Ishikawa (cell line): ENCODE measurements at regions not wholly inside any gene's neighbourhood (a gene's known extent, or its start where the extent isn't known, plus 50 kb on each side); places are given as distances from the start of the nearest gene placed in this dataset.

Experiments
- CEBPB ChIP-seq: IDR thresholded peaks from 2 replicates; pipeline ENCODE4 v1.6.1; 2012
- CREB1 ChIP-seq: IDR thresholded peaks from 2 replicates; pipeline ENCODE4 v1.6.1; 2012; ENCODE audit warnings: low read depth
- EGR1 ChIP-seq: IDR thresholded peaks from 2 replicates; pipeline ENCODE4 v1.6.1; 2012
- EP300 ChIP-seq: IDR thresholded peaks from 2 replicates; pipeline ENCODE4 v1.6.1; 2012; ENCODE audit warnings: borderline replicate concordance
- FOXM1 ChIP-seq: IDR thresholded peaks from 2 replicates; pipeline ENCODE4 v1.6.1; 2012; ENCODE audit warnings: low read depth, borderline replicate concordance
- NFIC ChIP-seq: IDR thresholded peaks from 2 replicates; pipeline ENCODE4 v1.6.1; 2012
- RAD21 ChIP-seq: IDR thresholded peaks from 2 replicates; pipeline ENCODE4 v1.6.1; 2012; ENCODE audit warnings: low read depth
- TAF1 ChIP-seq: IDR thresholded peaks from 2 replicates; pipeline ENCODE4 v1.6.1; 2012; ENCODE audit warnings: low read depth, mild to moderate bottlenecking
- TCF12 ChIP-seq: IDR thresholded peaks from 2 replicates; pipeline ENCODE4 v1.6.1; 2012; ENCODE audit warnings: low read depth
- TEAD4 ChIP-seq: IDR thresholded peaks from 2 replicates; pipeline ENCODE4 v1.6.1; 2012
- YY1 ChIP-seq: IDR thresholded peaks from 2 replicates; pipeline ENCODE4 v1.6.1; 2012; ENCODE audit warnings: low read depth
- ZBTB7A ChIP-seq: IDR thresholded peaks from 2 replicates; pipeline ENCODE4 v1.6.1; 2012; ENCODE audit warnings: low read depth
- TF ChIP-seq, protein P1 (sequence below): IDR thresholded peaks from 2 replicates; pipeline ENCODE4 v1.6.1; 2012; ENCODE audit warnings: low read depth, mild to moderate bottlenecking
- TF ChIP-seq, protein P2 (sequence below): IDR thresholded peaks from 2 replicates; pipeline ENCODE4 v1.6.1; 2012
- TF ChIP-seq, protein P3 (sequence below): IDR thresholded peaks from 2 replicates; pipeline ENCODE4 v1.6.1; 2012

DNA sequence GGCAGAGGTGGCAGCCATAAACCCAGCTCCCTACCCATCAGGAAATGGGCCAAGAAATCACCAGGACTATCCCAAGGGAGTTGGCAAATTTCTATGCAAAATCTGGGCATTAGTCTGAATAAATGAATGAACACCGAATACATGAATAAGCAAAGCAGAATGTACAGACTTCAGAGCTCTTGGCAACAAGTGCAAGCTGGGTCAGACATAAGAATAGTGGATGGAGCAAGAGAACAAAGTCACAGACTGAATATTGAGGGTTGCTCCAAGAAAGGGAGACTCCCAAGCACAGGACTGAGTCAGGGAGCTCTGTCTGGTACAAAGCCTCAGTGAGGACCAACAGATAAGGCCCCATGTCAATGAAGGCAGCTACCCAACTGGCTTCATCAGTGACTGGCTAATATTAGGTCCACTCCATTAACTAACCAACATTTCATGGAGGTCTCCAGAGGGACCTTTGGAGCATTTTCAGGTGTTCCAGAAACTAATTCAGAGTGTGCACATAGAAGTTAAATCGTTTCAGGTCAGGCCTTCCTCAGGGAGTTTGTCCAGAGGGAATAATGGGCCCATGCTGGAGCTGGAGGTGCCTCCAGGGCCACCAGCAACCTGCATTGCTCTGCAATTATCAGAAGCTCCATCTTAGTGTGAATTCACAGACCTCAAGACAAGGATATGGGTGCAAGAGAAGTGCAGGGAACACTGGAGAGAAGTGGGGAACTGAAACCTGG is 191.5 kb upstream of the RALGAPA2 start:
- TF ChIP-seq, protein P1, sequence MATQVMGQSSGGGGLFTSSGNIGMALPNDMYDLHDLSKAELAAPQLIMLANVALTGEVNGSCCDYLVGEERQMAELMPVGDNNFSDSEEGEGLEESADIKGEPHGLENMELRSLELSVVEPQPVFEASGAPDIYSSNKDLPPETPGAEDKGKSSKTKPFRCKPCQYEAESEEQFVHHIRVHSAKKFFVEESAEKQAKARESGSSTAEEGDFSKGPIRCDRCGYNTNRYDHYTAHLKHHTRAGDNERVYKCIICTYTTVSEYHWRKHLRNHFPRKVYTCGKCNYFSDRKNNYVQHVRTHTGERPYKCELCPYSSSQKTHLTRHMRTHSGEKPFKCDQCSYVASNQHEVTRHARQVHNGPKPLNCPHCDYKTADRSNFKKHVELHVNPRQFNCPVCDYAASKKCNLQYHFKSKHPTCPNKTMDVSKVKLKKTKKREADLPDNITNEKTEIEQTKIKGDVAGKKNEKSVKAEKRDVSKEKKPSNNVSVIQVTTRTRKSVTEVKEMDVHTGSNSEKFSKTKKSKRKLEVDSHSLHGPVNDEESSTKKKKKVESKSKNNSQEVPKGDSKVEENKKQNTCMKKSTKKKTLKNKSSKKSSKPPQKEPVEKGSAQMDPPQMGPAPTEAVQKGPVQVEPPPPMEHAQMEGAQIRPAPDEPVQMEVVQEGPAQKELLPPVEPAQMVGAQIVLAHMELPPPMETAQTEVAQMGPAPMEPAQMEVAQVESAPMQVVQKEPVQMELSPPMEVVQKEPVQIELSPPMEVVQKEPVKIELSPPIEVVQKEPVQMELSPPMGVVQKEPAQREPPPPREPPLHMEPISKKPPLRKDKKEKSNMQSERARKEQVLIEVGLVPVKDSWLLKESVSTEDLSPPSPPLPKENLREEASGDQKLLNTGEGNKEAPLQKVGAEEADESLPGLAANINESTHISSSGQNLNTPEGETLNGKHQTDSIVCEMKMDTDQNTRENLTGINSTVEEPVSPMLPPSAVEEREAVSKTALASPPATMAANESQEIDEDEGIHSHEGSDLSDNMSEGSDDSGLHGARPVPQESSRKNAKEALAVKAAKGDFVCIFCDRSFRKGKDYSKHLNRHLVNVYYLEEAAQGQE: no peak
- TF ChIP-seq CEBPB (no peak), TAF1 (no peak), EGR1 (no peak), EP300 (no peak), ZBTB7A (no peak), FOXM1 (no peak), NFIC (no peak), CREB1 (no peak), TCF12 (no peak), YY1 (no peak)
- TF ChIP-seq, protein P2, sequence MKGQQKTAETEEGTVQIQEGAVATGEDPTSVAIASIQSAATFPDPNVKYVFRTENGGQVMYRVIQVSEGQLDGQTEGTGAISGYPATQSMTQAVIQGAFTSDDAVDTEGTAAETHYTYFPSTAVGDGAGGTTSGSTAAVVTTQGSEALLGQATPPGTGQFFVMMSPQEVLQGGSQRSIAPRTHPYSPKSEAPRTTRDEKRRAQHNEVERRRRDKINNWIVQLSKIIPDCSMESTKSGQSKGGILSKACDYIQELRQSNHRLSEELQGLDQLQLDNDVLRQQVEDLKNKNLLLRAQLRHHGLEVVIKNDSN: no peak

DNA sequence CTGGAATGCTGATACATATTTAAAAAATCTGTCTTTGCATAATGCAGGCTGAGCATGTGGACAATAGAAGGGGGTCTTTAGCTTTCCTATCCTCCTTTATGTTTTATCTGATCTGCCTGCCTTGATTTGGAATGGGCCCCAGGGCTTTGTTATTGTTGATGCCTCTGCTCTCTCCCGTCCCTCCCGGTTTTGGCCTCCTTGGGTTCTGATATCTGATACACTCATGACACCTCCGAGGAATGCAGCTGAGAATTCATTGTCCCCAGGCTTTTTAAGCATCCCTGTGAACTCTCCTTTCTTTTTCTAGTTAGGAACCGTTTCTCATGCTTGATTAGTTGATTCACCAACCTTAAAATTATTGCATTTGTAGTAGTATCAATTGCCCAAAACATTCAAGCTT is 185.5 kb upstream of the RALGAPA2 start:
- TF ChIP-seq TCF12: no peak
- no peak for TF ChIP-seq EP300
- TF ChIP-seq, protein P2: no peak
- TF ChIP-seq TEAD4: no peak

DNA sequence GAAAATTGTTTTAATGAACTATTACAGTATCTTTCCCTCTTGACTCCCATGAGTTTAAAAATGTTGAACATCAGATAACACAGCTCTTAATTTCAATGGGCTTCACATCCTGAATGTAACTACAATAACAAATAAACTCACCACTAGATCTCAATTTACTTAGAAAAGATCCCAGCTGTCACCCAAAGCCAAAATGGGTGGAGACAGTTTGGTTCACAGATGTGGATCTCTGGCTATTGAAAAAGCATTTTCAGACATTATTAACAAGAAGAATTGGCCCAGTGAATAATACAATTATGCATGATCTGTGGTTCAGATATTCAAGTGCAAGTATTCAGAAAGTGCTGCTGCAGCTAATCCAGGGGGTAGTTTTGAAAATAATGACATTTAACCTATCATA is 184.7 kb upstream of the RALGAPA2 start:
- no peak for TF ChIP-seq EP300
- TF ChIP-seq ZBTB7A: no peak
- TF ChIP-seq TEAD4: no peak

DNA sequence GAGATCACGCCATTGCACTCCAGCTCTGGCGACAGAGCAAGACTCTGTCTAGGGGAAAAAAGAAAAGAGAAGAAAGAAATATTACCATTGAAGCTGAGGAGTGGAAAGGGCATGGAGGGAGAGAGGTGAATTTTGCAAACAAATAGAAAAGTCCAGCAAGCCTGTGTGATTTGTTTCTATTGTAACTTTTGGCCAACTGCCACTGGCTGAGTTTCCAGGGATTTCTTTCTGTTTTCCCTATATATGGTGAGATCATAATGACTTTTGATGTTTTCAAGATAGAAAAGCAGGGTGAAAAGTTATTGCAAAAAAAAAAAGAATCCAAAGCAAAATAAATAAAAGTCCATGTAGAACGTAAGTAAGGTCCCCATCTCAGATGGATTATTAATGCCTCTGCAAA is 184.2 kb upstream of the RALGAPA2 start:
- TF ChIP-seq NFIC (no peak), CEBPB (no peak), FOXM1 (no peak), CREB1 (no peak), YY1 (no peak), ZBTB7A (no peak), TCF12 (no peak), EP300 (no peak), TAF1 (no peak), EGR1 (no peak), TEAD4 (no peak)
- TF ChIP-seq, protein P2: no peak
- TF ChIP-seq, protein P1: no peak
- TF ChIP-seq, protein P3, sequence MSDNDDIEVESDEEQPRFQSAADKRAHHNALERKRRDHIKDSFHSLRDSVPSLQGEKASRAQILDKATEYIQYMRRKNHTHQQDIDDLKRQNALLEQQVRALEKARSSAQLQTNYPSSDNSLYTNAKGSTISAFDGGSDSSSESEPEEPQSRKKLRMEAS: no peak

DNA sequence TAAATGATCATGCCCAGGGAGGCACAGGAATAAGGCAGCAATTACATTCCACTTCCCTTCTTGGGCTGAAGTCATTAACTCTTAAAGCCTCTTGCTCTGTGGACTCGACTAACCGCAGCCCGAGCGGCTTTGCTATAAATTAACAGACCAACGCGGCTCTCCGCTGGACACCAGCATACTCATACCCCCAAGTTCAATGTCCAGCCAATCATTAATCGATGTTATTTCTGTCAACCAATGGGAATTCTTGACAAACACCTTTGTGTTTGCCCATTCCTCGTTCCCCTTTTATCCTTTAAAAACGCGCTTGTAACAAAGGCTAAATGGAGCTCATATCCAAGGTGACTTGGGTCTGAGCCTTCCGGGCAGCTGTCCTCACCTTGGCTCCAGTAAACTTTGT is 183.1 kb upstream of the RALGAPA2 start:
- no peak for TF ChIP-seq NFIC
- TF ChIP-seq, protein P1: no peak
- no peak for TF ChIP-seq CREB1
- TF ChIP-seq FOXM1: no peak
- TF ChIP-seq EP300: no peak
- no peak for TF ChIP-seq ZBTB7A
- TF ChIP-seq, protein P3: no peak
- TF ChIP-seq, protein P2: no peak
- TF ChIP-seq EGR1: no peak
- TF ChIP-seq CEBPB: no peak
- no peak for TF ChIP-seq RAD21
- no peak for TF ChIP-seq TEAD4
- no peak for TF ChIP-seq YY1
- no peak for TF ChIP-seq TCF12
- TF ChIP-seq TAF1: no peak
